Caco-2 (cell line): ENCODE measurements at regions not wholly inside any gene's neighbourhood (a gene's known extent, or its start where the extent isn't known, plus 50 kb on each side); places are given as distances from the start of the nearest gene placed in this dataset.

Experiments
- BruUV-seq: library from RNA; stranded (reverse); fragments of 400-500 nt; replicated peaks from 2 replicates; lab custom pipeline; 2021; lab: Mats Ljungman, UMichigan
- CTCF ChIA-PET: fragments of 300-600 bp; sonication (Branson Sonifier 250); formaldehyde crosslinking; loops from one replicate; lab custom pipeline; 2022; ENCODE audit warnings: antibody characterized with exemption; lab: Charles Lee
- POLR2A ChIA-PET: fragments of 300-600 bp; sonication (Branson Sonifier 250); formaldehyde crosslinking; loops from one replicate; lab custom pipeline; 2022; ENCODE audit warnings: antibody characterized with exemption; lab: Charles Lee
- DNase-seq, 2 experiments: peaks; one replicate each; pipeline versions ENCODE4 v3.0.0 to v3.0.0-alpha.2; 2020 to 2022
- H3K27me3 ChIP-seq: replicated peaks from 2 replicates; pipeline ENCODE4 v1.6.0; 2011; ENCODE audit warnings: low read length; ENCODE audit not compliant: control insufficient read depth, insufficient read depth
- H3K36me3 ChIP-seq: 2 replicates; pipeline ENCODE4 v1.5.1; 2011; ENCODE audit warnings: low read length; ENCODE audit not compliant: control insufficient read depth, insufficient read depth
- H3K4me1 ChIP-seq: fragments of 250-450 bp; sonication (Bioruptor Pico); 2 replicates; pipeline ENCODE4 v1.5.1; 2020; ENCODE audit warnings: mild to moderate bottlenecking
- H3K4me3 ChIP-seq: 2 replicates; pipeline ENCODE4 v1.5.1; 2011; ENCODE audit warnings: low read depth, mild to moderate bottlenecking, control low read depth, low read length
- H3K9me3 ChIP-seq: fragments of 250-450 bp; sonication (Bioruptor Pico); 2 replicates; pipeline ENCODE4 v1.5.1; 2020; ENCODE audit warnings: mild to moderate bottlenecking, moderate library complexity
- H3K27ac Mint-ChIP-seq: one replicate; pipeline ENCODE4 v1.8.0; 2022; ENCODE audit warnings: mixed read lengths; ENCODE audit not compliant: unreplicated experiment
- H3K27me3 Mint-ChIP-seq: one replicate; pipeline ENCODE4 v1.8.0; 2022; ENCODE audit warnings: mixed read lengths; ENCODE audit not compliant: insufficient read depth, unreplicated experiment
- H3K36me3 Mint-ChIP-seq: one replicate; pipeline ENCODE4 v1.8.0; 2022; ENCODE audit warnings: mild to moderate bottlenecking, mixed read lengths; ENCODE audit not compliant: insufficient read depth, unreplicated experiment
- H3K4me1 Mint-ChIP-seq: one replicate; pipeline ENCODE4 v1.8.0; 2022; ENCODE audit warnings: low read depth, mixed read lengths; ENCODE audit not compliant: unreplicated experiment
- H3K4me3 Mint-ChIP-seq: one replicate; pipeline ENCODE4 v1.8.0; 2022; ENCODE audit warnings: mild to moderate bottlenecking, moderate library complexity, mixed read lengths; ENCODE audit not compliant: unreplicated experiment
- H3K9me3 Mint-ChIP-seq: one replicate; pipeline ENCODE4 v1.8.0; 2022; ENCODE audit warnings: mixed read lengths; ENCODE audit not compliant: unreplicated experiment
- CTCF ChIP-seq, 2 experiments: fragments of 200-600 bp in 1 of 2; IDR thresholded peaks; 1 replicate in 1 of 2; 2 replicates in 1 of 2; pipeline versions ENCODE4 v1.5.1 to v1.8.0; 2011 to 2022; ENCODE audit warnings: antibody characterized with exemption in 1 of 2, control low read depth in 1 of 2, inconsistent platforms in 1 of 2, low read depth in 1 of 2, low read length in 1 of 2, mild to moderate bottlenecking in 1 of 2, moderate library complexity in 1 of 2; ENCODE audit not compliant: insufficient read depth in 1 of 2, severe bottlenecking in 1 of 2, unreplicated experiment in 1 of 2
- intact Hi-C: fragments of 100-400 bp; cut with micrococcal nuclease; formaldehyde crosslinking; loops from one replicate; pipeline ENCODE4 v1.10.0; 2022; ENCODE audit not compliant: unreplicated experiment

GRCh38 chr4:189525304-189525703 is 415.4 kb upstream of the FRG1 start:
- BruUV-seq, result no TSS peak
- H3K9me3 Mint-ChIP-seq, result peaks cover 38% of the 10 kb centered on the region
- H3K27ac Mint-ChIP-seq, result no peak overlapping the region
- H3K27me3 Mint-ChIP-seq, result no peaks in the 10 kb centered on the region
- DNase-seq, result no peak
- Histone ChIP-seq H3K27me3 (no peaks in the 10 kb centered on the region), H3K9me3 (no peaks in the 10 kb centered on the region), H3K4me1 (no peaks in the 10 kb centered on the region), H3K36me3 (no peaks in the 10 kb centered on the region), H3K4me3 (no peak overlapping the region)
- CTCF ChIA-PET, result no interaction called here
- H3K4me3 Mint-ChIP-seq, result no peak overlapping the region
- intact Hi-C loops, result no loop called here
- no peak for TF ChIP-seq CTCF (IDR thresholded peaks at IDR 0.05; ENCODE audit: insufficient read depth in 1 of 2, low read depth in 1 of 2, low read length in 1 of 2, severe bottlenecking in 1 of 2, unreplicated experiment in 1 of 2)
- no peaks in the 10 kb centered on the region for H3K4me1 Mint-ChIP-seq
- POLR2A ChIA-PET, result no interaction called here
- no peaks in the 10 kb centered on the region for H3K36me3 Mint-ChIP-seq

- Histone ChIP-seq H3K27me3 (no peaks in the 10 kb centered on the region), H3K4me3 (no peak overlapping the region), H3K4me1 (no peaks in the 10 kb centered on the region), H3K36me3 (no peaks in the 10 kb centered on the region), H3K9me3 (peaks cover 3% of the 10 kb centered on the region; the same call in 1 of the 2 replicates)
- H3K4me1 Mint-ChIP-seq, result no peaks in the 10 kb centered on the region
- peaks cover 36% of the 10 kb centered on the region for H3K9me3 Mint-ChIP-seq
- no peak for DNase-seq
- no peaks in the 10 kb centered on the region for H3K27me3 Mint-ChIP-seq
- no peak overlapping the region for H3K4me3 Mint-ChIP-seq
- intact Hi-C loops, result no loop called here
- POLR2A ChIA-PET, result no interaction called here
- no peak for TF ChIP-seq CTCF (IDR thresholded peaks at IDR 0.05; ENCODE audit: insufficient read depth in 1 of 2, low read depth in 1 of 2, low read length in 1 of 2, severe bottlenecking in 1 of 2, unreplicated experiment in 1 of 2)
- no TSS peak for BruUV-seq
- no peaks in the 10 kb centered on the region for H3K36me3 Mint-ChIP-seq
- H3K27ac Mint-ChIP-seq, result no peak overlapping the region
- CTCF ChIA-PET, result no interaction called here
These were observed 409.8 kb upstream of the FRG1 start for GRCh38 chr4:189530848-189531247.

- Mint-ChIP-seq H3K4me1 (no peaks in the 10 kb centered on the region), H3K36me3 (no peaks in the 10 kb centered on the region), H3K27me3 (no peaks in the 10 kb centered on the region)
These were observed 407.1 kb upstream of the FRG1 start for GRCh38 chr4:189533603-189534002.

More at GRCh38 chr4:189533603-189534002, 407.1 kb upstream of the FRG1 start:
- ChIA-PET CTCF (no interaction called here), POLR2A (no interaction called here)
- Mint-ChIP-seq H3K4me3 (no peak overlapping the region), H3K27ac (no peak overlapping the region), H3K9me3 (peaks cover 30% of the 10 kb centered on the region)
- Histone ChIP-seq H3K4me1 (no peaks in the 10 kb centered on the region), H3K27me3 (no peaks in the 10 kb centered on the region), H3K36me3 (no peaks in the 10 kb centered on the region), H3K9me3 (peaks cover 3% of the 10 kb centered on the region; the same call in 1 of the 2 replicates), H3K4me3 (no peak overlapping the region)
- intact Hi-C loops, result no loop called here
- TF ChIP-seq CTCF (IDR thresholded peaks at IDR 0.05; ENCODE audit: insufficient read depth in 1 of 2, low read depth in 1 of 2, low read length in 1 of 2, severe bottlenecking in 1 of 2, unreplicated experiment in 1 of 2), result no peak
- no TSS peak for BruUV-seq
- no peak for DNase-seq
